HG03520 (cell line): ENCODE measurements at regions not wholly inside any gene's neighbourhood (a gene's known extent, or its start where the extent isn't known, plus 50 kb on each side); places are given as distances from the start of the nearest gene placed in this dataset.
A peak's percentile ranks its signal among the peaks of the same experiment; 100 is the strongest.

Source experiments
- ATAC-seq: cut with Tn5 transposase; IDR thresholded peaks from one replicate; pipeline ENCODE4 v1.9.1; 2021; ENCODE audit warnings: mild to moderate bottlenecking, moderate library complexity; ENCODE audit not compliant: unreplicated experiment

DNA sequence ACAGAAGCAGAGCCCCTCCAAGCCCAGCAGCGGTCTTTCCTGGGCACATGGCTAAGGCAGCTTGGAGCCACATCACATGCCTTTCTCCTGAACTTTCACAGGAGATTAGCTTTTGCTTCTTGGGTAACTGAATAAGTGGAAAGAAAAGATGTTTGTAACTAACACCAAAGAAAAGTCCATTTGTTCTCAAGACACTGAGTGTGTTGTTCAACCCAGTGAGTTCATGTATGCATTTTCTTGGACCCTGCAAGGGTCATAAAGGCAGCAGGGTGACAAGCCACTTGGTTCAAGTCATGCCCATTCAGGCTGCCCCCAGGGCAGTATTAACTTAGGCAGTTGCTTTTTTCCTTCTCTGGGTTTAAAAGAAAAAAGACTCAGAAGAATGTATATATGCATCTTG is 203.4 kb downstream of the FAM76B start:
- ATAC-seq = no peak

DNA sequence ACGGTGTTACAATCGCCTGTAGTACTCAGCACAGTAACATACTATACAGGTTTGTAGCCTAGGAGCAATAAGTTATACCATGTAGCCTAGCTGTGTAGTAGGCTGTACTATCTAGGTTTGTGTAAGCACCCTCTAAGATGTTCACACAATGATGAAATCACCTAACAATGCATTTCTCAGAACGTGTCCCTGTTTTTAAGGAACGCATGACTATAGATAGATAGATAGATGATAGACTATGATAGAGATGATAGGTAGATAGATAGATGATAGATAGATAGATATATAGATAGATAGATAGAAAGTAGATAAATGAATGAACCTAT is 203.9 kb downstream of the FAM76B start:
- no peak for ATAC-seq

DNA sequence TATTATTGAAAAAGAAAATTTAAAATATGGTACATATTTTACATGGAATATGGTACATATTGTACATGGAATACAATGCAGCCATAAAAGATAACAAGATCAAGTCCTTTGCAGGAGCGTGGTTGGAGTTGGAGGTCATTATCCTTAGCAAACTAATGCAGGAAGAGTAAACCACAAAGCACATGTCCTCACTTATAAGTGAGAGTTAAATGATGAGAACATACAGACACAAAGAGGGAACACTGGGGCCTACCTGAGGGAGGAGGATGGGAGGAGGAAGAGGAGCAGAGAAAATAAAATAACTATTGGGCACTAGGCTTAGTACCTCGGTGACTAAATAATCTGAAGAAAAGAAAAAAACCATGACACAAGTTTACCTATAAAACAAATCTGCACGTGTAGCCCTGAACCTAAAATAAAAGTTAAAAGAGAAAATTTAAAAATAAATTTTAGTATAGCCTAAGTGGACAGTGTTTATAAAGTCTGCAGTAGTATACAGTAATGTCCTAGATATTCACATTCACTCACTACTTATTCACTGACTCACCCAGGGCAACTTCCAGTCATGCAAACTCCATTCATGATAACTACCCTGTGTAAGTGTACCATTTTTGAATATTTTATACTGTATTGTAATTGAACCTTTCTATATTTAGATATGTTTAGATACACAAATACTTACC is 204.4 kb downstream of the FAM76B start:
- ATAC-seq = no peak

DNA sequence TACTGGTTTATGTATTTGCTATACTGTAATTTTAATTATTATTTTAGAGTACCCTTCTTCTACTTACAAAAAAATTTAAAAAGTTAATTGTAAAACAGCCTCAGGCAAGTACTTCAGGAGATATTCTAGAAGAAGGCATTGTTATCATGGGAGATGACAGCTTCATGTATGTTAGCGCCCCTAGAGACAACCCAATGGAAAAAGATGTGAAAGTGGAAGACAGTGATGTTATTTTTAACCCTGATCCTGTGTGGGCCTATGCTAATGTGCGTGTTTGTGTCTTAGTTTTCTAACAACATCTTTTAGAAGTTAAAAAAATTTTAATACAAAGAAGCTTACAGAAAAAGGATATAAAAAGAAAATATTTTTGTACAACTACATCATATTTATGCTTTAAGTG is 205.0 kb downstream of the FAM76B start:
- peak; percentile 66 for ATAC-seq

DNA sequence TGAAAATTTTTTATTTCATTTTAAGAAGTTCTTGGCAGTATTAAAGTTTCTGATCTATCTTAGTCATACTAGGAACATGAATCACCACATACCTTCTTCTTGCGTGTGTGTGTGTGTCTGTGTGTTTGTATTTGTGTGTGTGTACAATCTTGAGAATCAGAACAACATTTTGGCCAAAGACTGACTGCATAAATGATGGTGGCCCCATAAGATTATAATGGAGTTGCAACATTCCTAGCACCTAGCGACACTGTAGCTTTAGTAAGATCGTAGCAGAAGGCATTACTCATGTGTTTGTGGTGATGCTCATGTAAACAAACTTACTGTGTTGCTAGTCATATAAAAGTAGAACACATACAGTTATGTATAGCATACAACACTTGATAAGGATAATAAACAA is 205.4 kb downstream of the FAM76B start:
- peak; percentile 14 for ATAC-seq

DNA sequence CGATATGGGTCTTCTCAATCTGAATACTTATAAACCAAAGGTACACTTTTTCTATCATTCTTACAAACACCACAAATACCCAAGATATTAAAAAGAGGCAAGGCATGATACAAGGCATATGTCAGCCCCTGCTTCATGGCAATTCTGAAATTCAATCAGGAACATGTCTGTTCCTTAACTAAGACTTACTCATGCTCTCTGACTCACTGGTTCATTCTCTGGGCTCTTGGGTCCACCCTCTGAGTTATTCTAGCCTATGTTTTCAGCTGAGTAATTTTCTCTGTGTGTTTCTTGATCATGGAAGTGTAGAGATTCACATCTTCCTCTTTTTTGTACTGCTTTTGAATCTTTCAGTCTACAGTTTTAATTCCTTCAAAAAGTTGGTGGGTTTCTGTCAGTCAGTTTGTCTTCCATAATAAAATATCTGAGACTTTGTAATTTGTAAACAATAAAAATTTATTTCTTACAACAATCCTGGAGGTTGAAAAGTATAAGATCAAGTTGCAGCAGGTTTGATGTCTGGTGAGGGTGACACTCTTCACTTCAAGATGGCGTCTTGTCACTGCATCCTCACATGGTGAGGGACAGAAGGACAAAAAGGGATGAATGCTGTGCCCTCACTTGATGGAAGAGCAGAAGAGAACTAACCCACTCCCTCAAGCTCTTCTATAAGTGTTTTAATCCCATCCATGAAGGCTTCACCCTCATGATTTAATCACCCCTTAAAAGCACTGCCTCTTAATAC is 211.7 kb downstream of the FAM76B start:
- no peak for ATAC-seq

DNA sequence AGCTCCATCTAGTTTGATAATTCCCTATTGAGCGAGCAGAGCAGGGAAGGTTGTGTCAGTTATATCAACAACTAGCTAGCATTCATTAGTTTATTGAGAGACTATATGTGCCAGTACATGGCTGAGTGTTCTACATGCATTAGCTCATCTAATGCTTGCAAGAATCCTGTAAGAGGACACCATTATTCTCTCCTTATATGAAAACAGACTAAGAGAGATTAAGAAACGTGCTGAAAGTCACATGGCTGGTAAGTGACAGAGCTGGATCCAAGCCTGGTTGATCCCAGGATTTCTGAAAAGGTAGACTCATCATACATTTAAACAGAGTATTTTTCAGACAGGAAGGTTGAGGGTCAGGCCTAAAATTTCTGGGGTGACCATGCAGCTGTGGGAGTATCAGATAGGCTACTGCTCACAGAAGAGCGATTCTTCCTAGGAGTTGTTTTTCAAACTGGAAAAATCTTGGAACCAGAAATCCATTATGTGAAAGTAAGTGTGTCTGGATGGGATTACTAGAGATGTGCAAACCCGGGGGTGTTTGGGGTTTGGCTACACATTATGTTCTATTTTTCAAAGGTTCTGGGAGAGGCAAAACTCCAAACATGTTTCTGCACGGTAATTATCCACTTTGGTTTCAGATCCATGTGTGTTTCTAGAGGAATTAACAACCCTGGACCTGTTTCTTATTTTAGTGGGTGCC is 213.3 kb downstream of the FAM76B start:
- ATAC-seq = no peak

DNA sequence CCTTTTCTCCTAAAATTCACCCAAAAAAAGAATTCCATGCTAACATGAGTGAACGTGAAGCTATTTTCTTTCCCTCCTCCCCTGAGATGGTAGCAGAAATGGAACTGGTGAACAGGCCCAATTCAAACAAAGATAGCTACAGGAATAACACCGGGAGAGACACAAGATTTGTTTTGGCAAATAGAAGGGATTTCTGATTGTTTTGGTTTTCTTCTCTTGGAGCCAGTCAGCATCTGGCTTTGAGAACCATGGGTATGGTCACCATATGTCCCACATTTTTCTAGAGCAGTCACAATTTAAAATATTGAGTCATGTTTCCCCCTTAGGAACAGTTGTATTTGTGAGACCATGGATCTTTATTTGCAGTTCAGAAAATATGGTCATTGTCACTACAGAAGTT is 214.1 kb downstream of the FAM76B start:
- no peak for ATAC-seq

DNA sequence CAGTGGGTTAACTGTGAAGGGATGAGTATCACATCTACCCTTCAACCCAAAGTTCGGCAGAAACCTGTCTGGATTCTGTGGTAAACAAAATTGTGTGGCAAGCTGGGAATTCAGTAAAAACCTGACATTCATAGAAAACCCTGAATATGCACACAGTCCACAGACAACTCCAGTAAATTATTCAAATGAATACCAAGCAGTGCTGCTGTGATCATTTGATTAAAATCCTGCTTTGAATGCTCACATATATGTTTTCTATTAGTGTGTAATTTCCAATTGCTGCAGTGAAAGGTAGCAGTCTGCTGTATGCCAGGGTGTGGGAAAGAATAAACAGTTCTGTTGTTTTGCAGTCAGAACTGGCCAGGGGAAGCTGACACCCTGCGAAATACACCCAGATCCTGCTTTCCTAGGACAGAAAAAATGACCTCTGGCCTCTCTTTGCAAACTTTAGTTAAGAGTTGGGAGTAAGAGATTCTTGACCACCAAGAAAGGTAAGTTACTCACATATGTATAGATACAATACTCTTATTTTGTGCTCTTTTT is 217.8 kb downstream of the FAM76B start:
- no peak for ATAC-seq

DNA sequence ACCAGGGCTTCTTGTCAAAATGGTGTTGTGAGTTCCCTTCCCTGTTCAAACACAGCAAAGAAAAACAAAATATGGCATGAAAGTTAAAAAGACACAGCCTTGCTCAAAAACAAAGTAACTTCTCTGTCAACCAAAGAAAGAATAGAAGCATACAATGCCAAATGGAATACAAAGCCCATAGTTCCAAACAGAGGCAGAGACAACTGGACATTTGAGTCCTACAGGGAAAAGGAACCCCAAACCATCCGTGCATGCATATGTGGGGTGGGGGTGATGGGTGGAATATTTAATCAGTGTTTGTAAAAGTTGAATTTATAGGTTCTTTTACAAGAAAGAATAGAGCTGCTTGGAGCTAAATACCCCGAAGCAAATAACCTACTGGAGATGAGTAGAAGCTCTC is 218.7 kb downstream of the FAM76B start:
- no peak for ATAC-seq

DNA sequence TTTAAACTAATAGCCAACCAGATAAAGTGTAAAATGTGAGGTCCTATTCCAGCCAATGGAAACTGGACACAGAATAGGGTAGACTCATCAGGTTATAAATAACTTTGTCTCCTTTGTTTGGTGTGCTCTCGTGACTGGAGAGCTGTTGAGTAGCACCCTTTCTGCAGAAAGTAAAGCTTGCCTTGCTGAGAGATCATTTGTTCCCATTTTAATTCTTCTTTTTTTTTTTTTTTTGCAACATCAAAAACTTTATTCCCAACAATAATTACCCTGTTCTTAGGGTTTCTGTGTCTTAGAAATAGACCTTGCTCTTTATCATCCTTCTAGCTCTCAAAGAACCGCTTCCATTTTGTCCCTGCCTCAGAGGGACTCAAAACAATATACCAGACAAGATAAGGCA is 220.4 kb downstream of the FAM76B start:
- no peak for ATAC-seq

DNA sequence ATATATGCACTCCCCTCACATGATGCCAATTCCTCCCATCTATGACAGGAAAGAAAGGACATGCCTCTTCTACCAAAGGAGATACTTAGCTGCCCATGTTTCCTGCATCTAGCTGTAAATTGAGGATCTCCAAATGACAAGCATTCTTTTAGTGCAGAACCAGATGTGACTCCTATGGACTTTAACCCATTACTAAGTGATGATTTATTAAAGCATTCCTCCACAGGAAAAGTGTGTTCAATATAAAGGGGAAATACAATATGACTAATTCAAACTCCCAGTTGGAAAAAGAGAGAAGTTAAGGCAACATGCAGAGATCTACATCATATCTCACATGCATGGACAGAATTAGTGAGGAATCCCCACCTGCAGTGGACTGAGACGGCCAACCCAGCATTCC is 221.3 kb downstream of the FAM76B start:
- no peak for ATAC-seq

DNA sequence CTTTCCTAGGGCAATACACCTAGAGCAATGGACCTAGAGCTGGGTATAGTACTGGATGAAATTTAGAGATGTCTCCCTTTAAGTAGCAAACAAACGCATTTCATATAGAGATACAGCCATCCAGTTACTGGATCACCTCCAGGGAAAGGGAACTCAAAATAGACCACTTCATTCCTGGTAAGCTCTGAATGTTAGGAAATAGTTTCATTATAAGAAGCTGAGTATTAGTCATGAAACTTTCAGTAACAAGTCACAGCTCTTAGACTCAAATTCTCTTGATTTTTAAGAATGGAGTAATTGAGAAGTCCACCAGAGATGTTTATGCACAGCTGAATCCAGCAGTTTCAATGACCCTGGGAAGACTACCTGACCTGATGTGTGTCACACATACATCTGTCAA is 221.9 kb downstream of the FAM76B start:
- ATAC-seq = no peak

DNA sequence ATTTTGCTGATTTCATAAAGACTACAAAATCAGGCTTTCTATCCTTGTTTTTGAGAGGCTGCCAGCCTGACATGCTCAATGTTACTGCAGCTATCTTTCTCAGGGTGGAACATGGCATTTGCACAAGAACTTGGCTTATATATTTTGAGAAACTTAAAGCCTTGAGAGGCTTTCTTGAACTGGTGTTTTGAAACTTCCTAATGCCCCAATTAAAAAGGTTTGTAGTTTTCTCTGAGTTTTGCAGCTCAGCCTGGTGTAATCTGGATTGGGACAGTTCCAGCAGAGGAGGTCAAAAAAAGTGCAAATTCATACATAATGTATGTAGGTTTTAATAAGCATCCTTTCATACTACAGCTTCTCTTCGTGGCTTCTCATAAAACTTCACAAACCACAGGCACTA is 223.4 kb downstream of the FAM76B start:
- ATAC-seq = no peak

DNA sequence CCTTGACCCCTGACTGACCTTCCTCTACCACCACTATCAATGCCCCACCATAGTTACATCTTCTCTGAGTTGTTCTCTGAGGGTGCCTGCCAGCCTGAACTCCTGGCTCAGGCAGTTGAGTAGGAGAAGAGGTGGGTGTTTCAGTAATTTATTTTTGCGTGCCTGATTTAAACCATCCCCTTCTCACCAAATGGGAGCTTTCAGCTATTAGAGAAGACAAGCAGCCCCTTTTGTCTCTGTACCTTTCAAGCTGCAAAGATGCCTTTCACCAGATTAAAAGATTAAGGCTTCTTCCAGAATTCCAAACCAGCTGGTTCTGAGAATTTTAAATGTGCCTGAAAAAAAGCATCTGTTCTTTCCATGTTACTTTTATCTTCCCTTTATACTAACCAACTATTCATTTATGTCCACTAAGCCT is 223.8 kb downstream of the FAM76B start:
- no peak for ATAC-seq

DNA sequence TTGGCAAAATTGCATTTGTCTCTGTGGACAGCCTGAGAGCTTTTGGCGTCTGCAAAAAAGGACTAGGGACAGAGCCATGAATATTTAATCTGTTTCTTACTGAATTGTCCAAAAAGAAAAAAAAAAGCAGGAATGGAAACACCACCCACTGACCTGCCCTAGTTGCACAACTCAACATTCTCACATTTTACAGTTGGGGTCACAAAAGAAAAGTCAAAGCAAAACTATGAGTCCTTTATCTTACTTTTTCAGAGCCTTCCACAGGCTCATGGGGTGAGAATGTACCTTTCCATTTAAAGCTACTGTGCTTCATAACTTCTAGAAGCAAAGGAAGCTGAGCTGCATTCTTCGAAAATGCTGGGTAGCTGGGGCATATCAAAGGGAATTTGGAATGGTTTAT is 225.7 kb downstream of the FAM76B start:
- ATAC-seq = no peak

DNA sequence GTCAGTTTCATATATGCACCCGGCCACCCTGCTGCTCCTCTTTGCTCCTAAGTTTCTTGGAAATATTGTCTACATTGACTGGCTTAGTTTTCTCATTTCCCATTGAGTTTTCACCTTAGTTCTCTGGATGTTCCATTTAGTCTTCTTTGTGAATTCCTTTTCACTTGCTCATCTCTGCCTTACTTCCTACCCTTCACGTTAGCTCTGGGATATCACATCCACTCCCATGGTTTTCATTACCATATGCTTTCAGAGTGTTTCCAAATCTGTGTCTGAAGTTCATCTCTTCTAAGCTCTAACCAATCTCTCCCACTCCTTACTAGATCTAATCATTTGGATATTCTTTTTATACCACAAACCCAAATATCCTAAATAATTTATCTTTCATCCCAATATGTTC is 226.4 kb downstream of the FAM76B start:
- no peak for ATAC-seq

DNA sequence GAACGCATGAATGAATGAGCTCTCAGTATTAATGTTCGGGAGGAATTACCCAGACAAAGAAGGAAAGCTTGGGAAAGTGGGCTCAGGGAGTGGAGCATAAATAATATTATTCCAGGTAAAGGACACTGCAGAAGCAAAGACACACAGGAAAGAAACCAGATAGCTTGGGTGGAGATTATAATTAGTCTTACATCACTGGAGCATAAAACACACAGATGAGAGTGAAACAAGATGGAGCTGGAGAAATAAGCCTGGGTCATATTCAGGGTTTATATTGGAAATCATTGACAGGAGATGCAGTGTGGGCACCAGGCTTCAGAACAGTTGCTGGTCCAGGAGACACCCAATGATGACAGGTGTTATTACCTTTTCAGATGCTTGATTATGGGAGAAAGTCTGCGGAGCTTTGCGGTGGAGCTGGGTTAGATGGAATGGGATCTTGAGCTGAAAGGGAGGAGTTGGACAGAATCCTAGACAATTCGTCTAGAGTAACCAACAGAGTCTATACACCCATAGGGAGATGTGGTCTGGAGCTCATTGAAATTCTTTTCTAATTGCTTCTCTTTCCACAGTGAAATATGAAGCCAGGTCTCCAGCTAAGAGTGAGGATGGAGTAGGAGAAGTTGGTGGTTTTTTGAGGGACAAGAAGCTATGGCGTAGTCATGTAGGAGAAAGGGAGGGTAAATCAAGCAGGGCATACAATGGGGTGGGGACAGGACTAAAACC is 227.2 kb downstream of the FAM76B start:
- no peak for ATAC-seq

DNA sequence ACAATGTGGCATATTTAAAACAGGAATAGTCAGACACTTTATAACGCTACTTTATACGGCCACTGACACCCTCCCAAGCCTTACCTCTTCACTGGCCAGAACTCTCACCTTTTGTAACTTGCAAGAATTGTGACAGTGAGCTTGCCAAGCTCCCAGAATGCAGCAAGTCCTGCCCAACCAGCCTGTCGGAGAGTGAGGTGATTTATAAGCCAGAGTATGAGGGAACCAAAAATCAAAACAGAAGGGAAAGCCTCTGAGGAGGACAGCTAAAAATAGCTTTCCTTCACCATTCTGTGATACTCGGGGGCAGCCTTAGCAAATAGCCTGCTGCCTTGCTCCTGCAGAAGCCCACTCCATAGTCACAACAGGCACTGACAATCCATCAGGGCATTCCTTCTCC is 229.7 kb downstream of the FAM76B start:
- no peak for ATAC-seq

DNA sequence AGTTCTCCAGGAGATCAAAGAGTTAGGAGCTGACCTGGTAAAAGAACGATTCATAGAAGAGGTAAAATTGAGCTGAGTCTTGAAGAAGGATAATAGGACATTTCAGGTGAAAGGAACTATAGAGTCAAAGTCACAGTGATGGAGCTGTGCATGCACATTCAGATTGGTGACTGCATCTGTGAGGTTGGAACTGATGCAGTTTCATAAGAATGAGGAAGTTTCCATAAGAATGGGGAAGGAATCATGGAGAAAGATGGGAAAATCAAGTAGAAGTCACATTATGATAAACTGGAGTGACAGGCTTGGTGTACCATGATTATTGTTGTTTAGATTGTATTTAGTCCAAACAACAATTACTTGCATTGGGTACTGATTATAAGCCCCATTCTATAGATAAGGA is 232.2 kb downstream of the FAM76B start:
- ATAC-seq = no peak
